SU-DHL-6 (cell line): ENCODE measurements at regions not wholly inside any gene's neighbourhood (a gene's known extent, or its start where the extent isn't known, plus 50 kb on each side); places are given as distances from the start of the nearest gene placed in this dataset.

Experiments used
- H2AFZ ChIP-seq: fragments of 200-600 bp; sonication (generic); 2 replicates; pipeline ENCODE4 v1.6.1; 2014; ENCODE audit warnings: low read depth, mild to moderate bottlenecking, moderate library complexity, mixed read lengths, antibody characterized with exemption, low read length; ENCODE audit not compliant: severe bottlenecking
- H3F3A ChIP-seq: fragments of 200-600 bp; shearing (Covaris generic); 2 replicates; pipeline ENCODE4 v1.6.0; 2016; ENCODE audit warnings: antibody characterized with exemption, mild to moderate bottlenecking; ENCODE audit not compliant: insufficient read depth
- H3K27ac ChIP-seq: fragments of 200-600 bp; sonication (generic); 2 replicates; pipeline ENCODE4 v1.5.1; 2016; ENCODE audit warnings: low read depth, mild to moderate bottlenecking, low read length, moderate library complexity, mixed read lengths
- H3K27me3 ChIP-seq: fragments of 200-600 bp; sonication (generic), shearing (Covaris generic); 2 replicates; pipeline ENCODE4 v1.6.0; 2014; ENCODE audit warnings: mild to moderate bottlenecking, low read length
- H3K36me3 ChIP-seq: fragments of 200-600 bp; sonication (generic); 2 replicates; pipeline ENCODE4 v1.6.1; 2014; ENCODE audit warnings: mild to moderate bottlenecking, low read length, mixed read lengths
- H3K4me2 ChIP-seq: fragments of 300-600, 200-600 bp; shearing (Covaris generic), sonication (generic); 2 replicates; pipeline ENCODE4 v1.6.0; 2014; ENCODE audit warnings: low read length, low read depth, mild to moderate bottlenecking; ENCODE audit not compliant: poor library complexity, severe bottlenecking
- H3K4me3 ChIP-seq: fragments of 200-600 bp; sonication (generic); 2 replicates; pipeline ENCODE4 v1.5.1; 2014; ENCODE audit warnings: antibody characterized with exemption, low read length, mild to moderate bottlenecking, mixed read lengths; ENCODE audit not compliant: insufficient read depth, poor library complexity, severe bottlenecking
- H3K79me2 ChIP-seq: fragments of 200-600 bp; sonication (generic); 2 replicates; pipeline ENCODE4 v1.6.1; 2014; ENCODE audit warnings: mild to moderate bottlenecking, low read length, moderate library complexity; ENCODE audit not compliant: insufficient read depth
- H3K9ac ChIP-seq: fragments of 200-600 bp; sonication (generic); 2 replicates; pipeline ENCODE4 v1.7.0; 2014; ENCODE audit warnings: mild to moderate bottlenecking, low read length
- H3K9me2 ChIP-seq: fragments of 200-600 bp; sonication (generic); replicated peaks from 2 replicates; pipeline ENCODE4 v1.6.1; 2014; ENCODE audit warnings: low read length; ENCODE audit not compliant: insufficient read depth
- H3K9me3 ChIP-seq: fragments of 200-600 bp; sonication (generic); 2 replicates; pipeline ENCODE4 v1.6.1; 2014; ENCODE audit warnings: low read length, mixed read lengths; ENCODE audit not compliant: insufficient read depth
- H4K20me1 ChIP-seq: fragments of 200-600 bp; sonication (generic); 2 replicates; pipeline ENCODE4 v1.6.1; 2014; ENCODE audit warnings: low read depth, mild to moderate bottlenecking, antibody characterized with exemption, low read length, moderate library complexity, mixed read lengths
- CTCF ChIP-seq: fragments of 200-600 bp; sonication (generic); IDR thresholded peaks from one replicate; pipeline ENCODE4 v1.5.1; 2017; ENCODE audit warnings: antibody characterized with exemption, mild to moderate bottlenecking, low read length, moderate library complexity; ENCODE audit not compliant: insufficient read depth, poor library complexity, severe bottlenecking
- EZH2phosphoT487 ChIP-seq: fragments of 200-600 bp; sonication (generic), shearing (Covaris generic); conservative IDR thresholded peaks from 2 replicates; pipeline ENCODE4 v1.6.1; 2018; ENCODE audit warnings: mild to moderate bottlenecking, antibody characterized with exemption, low read length, moderate library complexity, mixed read lengths

- Histone ChIP-seq H3K4me2 (no peak overlapping the region), H3K27me3 (no peaks in the 10 kb centered on the region), H3K9me3 (no peaks in the 10 kb centered on the region), H2AFZ (no peak overlapping the region), H3K9ac (no peak overlapping the region), H3K36me3 (no peaks in the 10 kb centered on the region), H3F3A (no peaks in the 10 kb centered on the region), H4K20me1 (no peaks in the 10 kb centered on the region), H3K9me2 (no peaks in the 10 kb centered on the region), H3K79me2 (no peaks in the 10 kb centered on the region), H3K27ac (no peak overlapping the region), H3K4me3 (no peak overlapping the region)
- TF ChIP-seq CTCF: no peak
- TF ChIP-seq EZH2phosphoT487: no peak
These were observed 292.3 kb downstream of the DAD1 start for GRCh38 chr14:22296722-22297121.

GRCh38 chr14:22296088-22296487 lies 292.9 kb downstream of the DAD1 start:
- no peaks in the 10 kb centered on the region for H3F3A ChIP-seq
- H3K36me3 ChIP-seq: no peaks in the 10 kb centered on the region
- H3K4me2 ChIP-seq: no peak overlapping the region
- no peaks in the 10 kb centered on the region for H3K9me3 ChIP-seq
- H2AFZ ChIP-seq: no peak overlapping the region
- H3K27ac ChIP-seq: no peak overlapping the region
- H3K4me3 ChIP-seq: no peak overlapping the region
- no peaks in the 10 kb centered on the region for H3K79me2 ChIP-seq
- H3K9ac ChIP-seq: no peak overlapping the region
- no peaks in the 10 kb centered on the region for H3K27me3 ChIP-seq
- H3K9me2 ChIP-seq: no peaks in the 10 kb centered on the region
- H4K20me1 ChIP-seq: no peaks in the 10 kb centered on the region
- no peak for TF ChIP-seq EZH2phosphoT487
- no peak for TF ChIP-seq CTCF

GRCh38 chr14:22291406-22291805 lies 297.6 kb downstream of the DAD1 start:
- Histone ChIP-seq H4K20me1 (no peaks in the 10 kb centered on the region), H3K9ac (no peak overlapping the region), H3K4me3 (no peak overlapping the region), H3F3A (no peaks in the 10 kb centered on the region), H3K36me3 (no peaks in the 10 kb centered on the region), H3K9me3 (no peaks in the 10 kb centered on the region), H3K79me2 (no peaks in the 10 kb centered on the region), H2AFZ (no peak overlapping the region), H3K27ac (no peak overlapping the region), H3K9me2 (no peaks in the 10 kb centered on the region), H3K4me2 (no peak overlapping the region), H3K27me3 (no peaks in the 10 kb centered on the region)
- TF ChIP-seq CTCF: no peak
- no peak for TF ChIP-seq EZH2phosphoT487
